A549 (cell line): ENCODE measurements at regions not wholly inside any gene's neighbourhood (a gene's known extent, or its start where the extent isn't known, plus 50 kb on each side); places are given as distances from the start of the nearest gene placed in this dataset.

Experiments
- BHLHE40 ChIP-seq: IDR thresholded peaks from 2 replicates; pipeline ENCODE4 v1.6.1; 2012; ENCODE audit warnings: low read depth, low read length, inconsistent platforms
- EHF ChIP-seq: fragments of 250-450 bp; sonication (Bioruptor Pico); IDR thresholded peaks from 2 replicates; pipeline ENCODE4 v1.5.0; 2020; ENCODE audit warnings: mild to moderate bottlenecking
- ELK1 ChIP-seq: fragments of 150-350 bp; IDR thresholded peaks from 2 replicates; pipeline ENCODE4 v1.6.1; 2014; ENCODE audit warnings: low read depth, mild to moderate bottlenecking, low read length
- EP300 ChIP-seq, 2 experiments: fragments of >200 bp; sonication (Bioruptor Twin); formaldehyde crosslinking; IDR thresholded peaks; 2 replicates in 1 of 2; 3 replicates in 1 of 2; pipeline ENCODE4 v1.6.1; 2016 to 2017
- MAFK ChIP-seq: fragments of 450-650 bp; IDR thresholded peaks from 2 replicates; pipeline ENCODE4 v1.6.1; 2014; ENCODE audit not compliant: partially characterized antibody
- MAZ ChIP-seq: fragments of 150-350 bp; IDR thresholded peaks from 2 replicates; pipeline ENCODE4 v1.6.1; 2014; ENCODE audit warnings: antibody characterized with exemption, low read depth, low read length, borderline replicate concordance
- MYC ChIP-seq: IDR thresholded peaks from 2 replicates; pipeline ENCODE4 v1.6.1; 2012; ENCODE audit warnings: mild to moderate bottlenecking, inconsistent platforms, low read length, improper control_type of control experiment, borderline replicate concordance
- POLR2A ChIP-seq: IDR thresholded peaks from 2 replicates; pipeline ENCODE4 v1.6.1; 2012; ENCODE audit warnings: mild to moderate bottlenecking, low read length
- RAD21 ChIP-seq, 2 experiments: fragments of >200 bp in 1 of 2; sonication (Bioruptor Twin) in 1 of 2; formaldehyde crosslinking in 1 of 2; IDR thresholded peaks in 1 of 2; conservative IDR thresholded peaks in 1 of 2; 2 replicates in 1 of 2; 3 replicates in 1 of 2; pipeline ENCODE4 v1.6.1; 2012 to 2018; ENCODE audit warnings: inconsistent platforms in 1 of 2
- SMC3 ChIP-seq: fragments of >200 bp; sonication (Bioruptor Twin); formaldehyde crosslinking; IDR thresholded peaks from 3 replicates; pipeline ENCODE4 v1.6.1; 2018; ENCODE audit warnings: inconsistent platforms
- TF ChIP-seq, protein P1 (sequence below): fragments of 200-600 bp; sonication (generic); IDR thresholded peaks from 2 replicates; pipeline ENCODE4 v1.6.1; 2016; ENCODE audit warnings: antibody characterized with exemption, mild to moderate bottlenecking, moderate library complexity
- TF ChIP-seq, protein P2 (sequence below): fragments of >200 bp; sonication (Bioruptor Twin); formaldehyde crosslinking; IDR thresholded peaks from 3 replicates; pipeline ENCODE4 v1.5.1; 2016
- TF ChIP-seq, protein P3 (sequence below): IDR thresholded peaks from 2 replicates; pipeline ENCODE4 v1.6.1; 2012; ENCODE audit warnings: low read depth, borderline replicate concordance

- TF ChIP-seq, protein P1, sequence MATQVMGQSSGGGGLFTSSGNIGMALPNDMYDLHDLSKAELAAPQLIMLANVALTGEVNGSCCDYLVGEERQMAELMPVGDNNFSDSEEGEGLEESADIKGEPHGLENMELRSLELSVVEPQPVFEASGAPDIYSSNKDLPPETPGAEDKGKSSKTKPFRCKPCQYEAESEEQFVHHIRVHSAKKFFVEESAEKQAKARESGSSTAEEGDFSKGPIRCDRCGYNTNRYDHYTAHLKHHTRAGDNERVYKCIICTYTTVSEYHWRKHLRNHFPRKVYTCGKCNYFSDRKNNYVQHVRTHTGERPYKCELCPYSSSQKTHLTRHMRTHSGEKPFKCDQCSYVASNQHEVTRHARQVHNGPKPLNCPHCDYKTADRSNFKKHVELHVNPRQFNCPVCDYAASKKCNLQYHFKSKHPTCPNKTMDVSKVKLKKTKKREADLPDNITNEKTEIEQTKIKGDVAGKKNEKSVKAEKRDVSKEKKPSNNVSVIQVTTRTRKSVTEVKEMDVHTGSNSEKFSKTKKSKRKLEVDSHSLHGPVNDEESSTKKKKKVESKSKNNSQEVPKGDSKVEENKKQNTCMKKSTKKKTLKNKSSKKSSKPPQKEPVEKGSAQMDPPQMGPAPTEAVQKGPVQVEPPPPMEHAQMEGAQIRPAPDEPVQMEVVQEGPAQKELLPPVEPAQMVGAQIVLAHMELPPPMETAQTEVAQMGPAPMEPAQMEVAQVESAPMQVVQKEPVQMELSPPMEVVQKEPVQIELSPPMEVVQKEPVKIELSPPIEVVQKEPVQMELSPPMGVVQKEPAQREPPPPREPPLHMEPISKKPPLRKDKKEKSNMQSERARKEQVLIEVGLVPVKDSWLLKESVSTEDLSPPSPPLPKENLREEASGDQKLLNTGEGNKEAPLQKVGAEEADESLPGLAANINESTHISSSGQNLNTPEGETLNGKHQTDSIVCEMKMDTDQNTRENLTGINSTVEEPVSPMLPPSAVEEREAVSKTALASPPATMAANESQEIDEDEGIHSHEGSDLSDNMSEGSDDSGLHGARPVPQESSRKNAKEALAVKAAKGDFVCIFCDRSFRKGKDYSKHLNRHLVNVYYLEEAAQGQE, result no peak
- TF ChIP-seq, protein P2, sequence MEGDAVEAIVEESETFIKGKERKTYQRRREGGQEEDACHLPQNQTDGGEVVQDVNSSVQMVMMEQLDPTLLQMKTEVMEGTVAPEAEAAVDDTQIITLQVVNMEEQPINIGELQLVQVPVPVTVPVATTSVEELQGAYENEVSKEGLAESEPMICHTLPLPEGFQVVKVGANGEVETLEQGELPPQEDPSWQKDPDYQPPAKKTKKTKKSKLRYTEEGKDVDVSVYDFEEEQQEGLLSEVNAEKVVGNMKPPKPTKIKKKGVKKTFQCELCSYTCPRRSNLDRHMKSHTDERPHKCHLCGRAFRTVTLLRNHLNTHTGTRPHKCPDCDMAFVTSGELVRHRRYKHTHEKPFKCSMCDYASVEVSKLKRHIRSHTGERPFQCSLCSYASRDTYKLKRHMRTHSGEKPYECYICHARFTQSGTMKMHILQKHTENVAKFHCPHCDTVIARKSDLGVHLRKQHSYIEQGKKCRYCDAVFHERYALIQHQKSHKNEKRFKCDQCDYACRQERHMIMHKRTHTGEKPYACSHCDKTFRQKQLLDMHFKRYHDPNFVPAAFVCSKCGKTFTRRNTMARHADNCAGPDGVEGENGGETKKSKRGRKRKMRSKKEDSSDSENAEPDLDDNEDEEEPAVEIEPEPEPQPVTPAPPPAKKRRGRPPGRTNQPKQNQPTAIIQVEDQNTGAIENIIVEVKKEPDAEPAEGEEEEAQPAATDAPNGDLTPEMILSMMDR, result no peak
- TF ChIP-seq SMC3, result no peak
- no peak for TF ChIP-seq EP300 (IDR thresholded peaks at IDR 0.05)
- TF ChIP-seq MYC, result no peak
- TF ChIP-seq POLR2A, result no peak
- TF ChIP-seq, protein P3, sequence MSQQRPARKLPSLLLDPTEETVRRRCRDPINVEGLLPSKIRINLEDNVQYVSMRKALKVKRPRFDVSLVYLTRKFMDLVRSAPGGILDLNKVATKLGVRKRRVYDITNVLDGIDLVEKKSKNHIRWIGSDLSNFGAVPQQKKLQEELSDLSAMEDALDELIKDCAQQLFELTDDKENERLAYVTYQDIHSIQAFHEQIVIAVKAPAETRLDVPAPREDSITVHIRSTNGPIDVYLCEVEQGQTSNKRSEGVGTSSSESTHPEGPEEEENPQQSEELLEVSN, result no peak
- TF ChIP-seq EHF (CRISPR knock-in tag), result no peak
- no peak for TF ChIP-seq BHLHE40
- no peak for TF ChIP-seq MAFK
- no peak for TF ChIP-seq RAD21 (conservative IDR thresholded peaks at IDR 0.05 in 1 of 2, IDR thresholded peaks at IDR 0.05 in 1 of 2)
- TF ChIP-seq MAZ, result no peak
- no peak for TF ChIP-seq ELK1
Observed at GRCh38 chr6:77324866-77325265, 138.4 kb downstream of the HTR1B start.
